GM21526 (cell line): ENCODE measurements at regions not wholly inside any gene's neighbourhood (a gene's known extent, or its start where the extent isn't known, plus 50 kb on each side); places are given as distances from the start of the nearest gene placed in this dataset.
"Not testable (repeated sequence)": the region's sequence is repeated elsewhere in the genome, so short reads cannot be mapped to it uniquely, and the experiment has no call there.

Experiments
- ATAC-seq: cut with Tn5 transposase; IDR thresholded peaks from one replicate; pipeline ENCODE4 v1.9.1; 2021; ENCODE audit warnings: moderate library complexity; ENCODE audit not compliant: unreplicated experiment, low FRiP score

DNA sequence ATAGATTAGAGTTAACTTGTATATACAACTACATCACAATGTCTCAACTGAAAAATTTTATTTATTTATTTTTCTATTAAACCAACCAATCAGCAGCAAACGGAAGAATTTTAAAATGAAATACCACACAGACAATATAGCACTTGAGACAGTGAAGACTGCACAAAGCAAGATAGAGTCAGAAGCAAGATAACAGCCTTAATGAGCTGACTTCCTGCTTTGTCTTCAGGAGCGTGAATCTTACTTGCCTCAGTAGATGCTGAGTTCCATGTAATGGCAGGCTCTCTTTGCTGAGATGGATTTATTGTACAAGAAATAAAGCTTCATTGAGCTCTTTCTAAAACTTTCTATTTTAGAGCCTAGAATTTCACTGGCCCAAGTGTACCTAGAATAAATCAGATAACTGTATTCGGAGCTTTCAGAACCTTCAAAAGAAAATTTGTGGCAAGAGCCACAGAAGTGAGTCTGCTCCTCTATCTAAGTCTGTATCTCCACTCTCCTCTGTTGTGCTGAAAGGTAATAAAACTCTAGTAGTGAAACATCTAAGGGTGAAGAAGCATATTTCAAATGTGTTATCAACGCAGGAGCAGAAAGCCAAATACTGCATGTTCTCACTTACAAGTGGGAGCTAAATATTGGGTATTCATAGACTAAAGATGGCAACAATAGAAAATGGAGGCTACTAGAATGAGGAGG lies 83.3 kb upstream of the ANKRD55 start:
- ATAC-seq = no peak

DNA sequence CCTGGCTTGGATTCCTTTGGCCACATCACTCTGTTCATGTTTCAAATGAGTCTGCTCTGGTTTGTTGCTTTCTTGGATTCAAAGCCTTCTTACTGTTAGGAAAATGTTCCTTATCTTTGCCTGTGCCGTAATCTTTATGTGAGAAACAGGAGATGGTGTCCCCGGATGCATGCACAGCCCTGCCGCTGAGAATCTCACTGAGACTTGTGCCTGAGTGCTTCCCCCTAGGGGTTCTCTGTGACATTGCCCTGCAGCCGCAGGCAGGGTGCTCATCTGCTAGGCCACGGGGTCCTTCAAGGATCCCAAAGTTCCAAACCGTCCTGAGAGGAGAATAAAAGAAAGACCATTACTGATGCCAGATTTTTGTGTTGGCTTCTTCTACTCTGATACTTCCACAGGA lies 81.4 kb upstream of the ANKRD55 start:
- no peak for ATAC-seq

DNA sequence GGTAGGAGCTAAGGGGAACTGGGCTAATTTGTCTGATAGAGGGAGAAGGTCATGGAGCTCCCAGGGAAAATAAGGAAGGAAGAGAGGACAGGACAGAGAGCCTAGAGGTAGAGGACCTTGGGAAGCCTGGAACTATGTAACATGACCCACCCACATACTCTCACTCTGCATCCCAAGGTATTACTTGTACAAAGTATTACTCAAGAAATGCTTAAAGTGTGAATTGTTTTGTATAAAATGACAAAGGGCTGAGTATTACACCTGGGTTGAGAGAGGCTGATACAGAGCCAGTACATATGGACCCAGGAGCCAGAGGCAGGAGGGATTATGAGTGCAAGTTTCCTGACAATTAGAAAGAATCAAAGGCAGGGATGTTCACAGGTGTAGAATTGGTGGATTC lies 80.5 kb upstream of the ANKRD55 start:
- no peak for ATAC-seq

DNA sequence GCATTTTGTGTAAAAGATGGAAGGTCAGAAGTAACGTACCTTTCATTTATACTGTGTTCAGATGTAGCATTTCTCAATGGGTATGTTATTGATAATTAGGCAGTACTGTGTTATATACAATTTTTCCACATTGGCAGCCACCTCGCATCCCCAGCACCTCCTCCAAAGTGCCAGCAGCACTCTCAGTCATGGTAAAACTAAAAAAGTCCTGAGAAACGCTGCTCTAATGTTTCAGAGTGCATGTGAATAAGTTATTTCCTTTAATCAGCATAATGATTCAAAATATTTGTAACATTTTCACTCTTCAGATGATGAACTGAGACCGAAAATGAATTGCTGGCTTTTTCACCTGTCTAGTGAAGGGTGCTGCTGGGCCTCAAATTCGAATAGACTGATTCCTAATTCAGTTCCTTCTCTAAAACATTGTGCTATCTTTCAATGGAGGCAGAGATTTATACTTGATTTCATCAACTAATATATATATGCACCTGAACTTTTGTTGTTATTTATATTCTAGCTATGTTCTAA lies 79.9 kb upstream of the ANKRD55 start:
- ATAC-seq = no peak

DNA sequence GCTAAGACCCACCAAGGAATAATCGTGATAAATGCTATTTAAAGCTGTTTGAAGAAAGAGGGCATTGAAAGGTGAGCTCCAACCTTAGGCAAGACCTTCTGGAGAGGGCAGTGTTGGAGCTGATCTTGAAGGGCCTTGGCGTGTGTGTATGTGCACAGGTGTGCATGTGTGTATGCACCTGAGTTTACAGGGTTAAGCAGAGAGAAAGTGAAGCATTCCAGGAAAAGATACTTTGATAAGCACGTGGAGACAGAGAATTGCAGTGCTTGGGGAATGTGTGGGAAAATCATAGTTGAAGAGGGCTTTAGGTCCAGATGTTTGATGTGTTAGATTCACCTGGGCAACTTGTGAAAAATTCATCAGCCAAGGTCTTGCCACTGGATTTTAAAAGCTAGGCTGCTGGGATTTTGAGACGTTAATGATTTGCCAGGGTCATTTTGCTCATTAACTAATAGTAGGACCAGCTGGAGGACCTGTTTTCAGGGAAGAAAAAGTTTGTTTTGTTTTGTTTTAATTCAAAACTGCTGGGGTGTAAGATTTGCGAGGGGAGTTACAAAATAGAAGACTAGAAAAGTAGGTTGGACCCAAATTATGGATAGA lies 78.3 kb upstream of the ANKRD55 start:
- ATAC-seq = no peak

DNA sequence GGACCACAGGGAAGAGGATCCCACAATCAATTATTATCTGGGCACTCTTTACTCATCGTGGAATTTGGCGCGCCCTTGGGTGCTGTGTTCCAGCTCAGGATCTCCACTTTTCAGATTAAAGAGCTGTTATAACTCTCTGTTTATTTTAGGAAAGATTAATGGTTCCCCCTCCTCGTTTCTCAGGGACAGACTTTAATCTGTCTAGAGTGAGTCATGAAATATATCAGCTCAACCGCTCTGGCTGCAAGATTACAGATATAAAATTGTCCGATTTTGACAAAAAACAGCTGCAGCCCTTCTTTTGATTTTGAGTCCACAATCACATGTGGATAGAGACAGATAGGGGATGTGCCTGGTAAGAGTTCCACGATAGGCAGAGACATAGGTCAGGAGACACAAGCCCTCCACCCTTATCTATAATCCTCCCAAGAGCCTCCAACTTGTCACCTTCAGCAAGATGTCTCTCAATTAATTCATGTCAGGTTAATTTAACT lies 77.6 kb upstream of the ANKRD55 start:
- ATAC-seq = no peak

DNA sequence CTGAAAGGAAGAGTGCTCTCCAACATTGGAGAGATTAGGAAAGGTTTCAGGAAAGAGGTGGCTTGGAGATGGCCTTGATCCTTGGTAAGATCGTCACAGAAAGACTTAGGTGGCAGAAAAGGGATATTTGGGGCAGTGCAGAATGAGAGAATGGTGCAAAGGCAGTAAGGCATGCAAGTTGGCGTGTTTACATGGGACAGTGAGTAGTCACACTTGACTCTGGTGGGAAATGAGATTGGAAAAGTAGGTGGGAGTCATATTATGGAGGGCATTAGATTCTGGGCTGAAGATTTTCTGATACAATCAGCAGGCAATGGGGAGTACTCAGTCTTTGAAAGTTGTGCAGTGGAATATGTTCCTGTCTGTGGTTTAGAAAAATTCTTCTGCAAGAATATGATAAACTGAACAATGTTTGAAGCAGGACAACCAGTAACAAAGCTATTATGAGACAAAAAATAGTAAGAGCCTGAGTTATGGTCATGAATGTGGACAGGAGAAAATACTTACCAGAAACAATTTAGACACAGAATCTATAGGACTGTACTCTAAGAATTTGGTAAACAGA lies 76.2 kb upstream of the ANKRD55 start:
- no peak for ATAC-seq

DNA sequence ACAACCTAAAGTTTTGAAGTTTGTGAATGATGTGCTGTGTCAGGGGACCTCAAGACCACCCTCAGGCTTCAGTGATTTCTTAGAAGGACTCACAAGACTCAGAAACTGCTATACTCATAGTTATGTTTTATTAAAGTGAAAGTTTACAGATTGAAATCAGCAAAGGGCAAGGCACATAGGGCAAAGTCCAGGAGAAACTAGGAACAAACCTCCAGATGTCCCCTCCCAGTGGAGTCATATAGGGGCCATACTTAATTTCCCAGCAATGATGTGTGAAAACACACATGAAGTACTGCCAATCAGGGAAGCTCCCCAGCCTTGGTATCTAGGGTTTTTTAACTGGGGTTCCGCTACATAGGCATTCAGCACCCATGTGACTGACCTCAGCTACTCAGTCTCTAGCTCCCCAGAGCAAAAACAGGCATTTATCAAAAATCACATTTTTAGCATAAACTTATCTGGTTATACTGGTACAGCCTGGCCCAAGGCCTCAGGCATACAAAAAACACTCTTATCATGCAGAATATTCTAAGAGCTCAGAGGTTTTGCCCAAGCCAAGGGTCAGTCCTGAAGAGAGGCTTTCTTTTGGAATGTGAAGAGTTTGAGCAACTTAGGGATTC lies 74.7 kb upstream of the ANKRD55 start:
- no peak for ATAC-seq

DNA sequence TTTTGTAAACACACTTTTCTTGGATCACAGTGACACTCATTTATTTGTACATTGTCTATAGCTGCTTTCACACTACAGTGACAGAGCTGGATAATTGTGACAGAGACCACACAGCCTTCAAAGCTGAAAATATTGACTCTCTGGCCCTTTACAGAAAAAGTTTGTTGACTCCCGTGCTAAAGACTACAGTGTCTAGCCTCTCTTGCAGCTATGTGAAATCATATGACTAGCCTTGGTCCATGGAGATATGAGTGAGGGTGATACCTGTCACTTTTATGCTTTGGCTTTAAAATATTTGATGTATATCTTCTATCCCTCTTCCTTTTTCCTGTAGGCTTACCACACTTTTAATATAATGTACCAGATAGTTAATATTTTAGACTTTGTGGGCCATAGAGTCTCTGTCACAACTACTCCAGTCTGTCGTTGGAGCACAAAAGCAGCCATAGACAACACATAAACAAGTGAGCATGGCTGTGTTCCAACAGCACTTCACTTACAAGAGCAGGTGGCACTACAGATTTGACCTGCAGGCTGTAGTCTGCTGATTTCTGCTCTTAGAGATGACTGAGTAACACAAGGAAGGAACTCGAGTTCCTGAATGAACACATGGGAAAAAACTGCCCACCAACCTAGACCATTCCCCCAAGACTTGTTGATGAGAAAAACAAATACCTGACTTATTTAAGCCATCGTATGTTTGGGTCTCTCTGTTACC lies 73.5 kb upstream of the ANKRD55 start:
- ATAC-seq = no peak

DNA sequence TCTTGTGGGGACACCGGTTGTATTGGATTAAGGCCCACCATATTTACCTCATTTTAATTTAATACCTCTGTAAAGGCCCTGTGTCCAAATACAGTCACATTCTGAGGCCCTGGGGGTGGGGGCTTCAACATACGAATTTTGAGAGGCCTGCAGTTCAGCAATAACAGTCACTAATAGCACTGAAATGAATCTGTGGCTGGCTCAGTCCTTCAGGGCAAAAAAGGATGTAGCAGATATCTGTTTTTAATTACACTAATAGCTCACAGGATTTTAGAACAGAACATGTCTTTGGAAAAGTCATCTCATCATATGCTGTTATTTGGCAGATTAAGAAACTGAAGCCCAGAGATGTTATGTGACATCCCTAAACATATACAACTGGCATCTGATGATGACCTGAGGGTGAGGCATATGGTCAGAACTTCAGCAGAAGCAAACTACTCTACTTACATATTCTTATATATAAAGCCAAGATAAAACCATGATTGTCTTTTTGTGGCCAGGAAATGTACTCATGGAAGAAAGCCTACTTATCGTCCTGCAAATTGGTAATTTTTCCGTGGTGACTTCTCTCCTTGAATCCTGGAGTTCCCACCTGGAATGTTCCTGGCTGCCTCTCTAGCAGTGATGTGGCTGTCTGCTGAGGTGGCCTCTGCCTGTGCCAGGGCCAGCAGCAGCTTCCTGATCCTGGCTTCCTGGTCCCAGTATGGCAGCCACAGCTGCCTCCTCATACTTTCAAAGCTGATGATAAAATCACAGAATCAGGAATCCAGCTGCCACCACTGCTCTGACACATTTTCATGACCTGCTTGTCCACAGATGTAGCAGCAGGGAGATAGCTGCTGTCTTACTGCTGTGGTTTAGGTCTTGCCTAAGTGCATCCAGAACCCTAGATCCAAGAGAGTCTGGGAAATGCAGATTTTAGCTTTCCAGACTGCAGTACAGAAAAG lies 72.1 kb upstream of the ANKRD55 start:
- no peak for ATAC-seq

DNA sequence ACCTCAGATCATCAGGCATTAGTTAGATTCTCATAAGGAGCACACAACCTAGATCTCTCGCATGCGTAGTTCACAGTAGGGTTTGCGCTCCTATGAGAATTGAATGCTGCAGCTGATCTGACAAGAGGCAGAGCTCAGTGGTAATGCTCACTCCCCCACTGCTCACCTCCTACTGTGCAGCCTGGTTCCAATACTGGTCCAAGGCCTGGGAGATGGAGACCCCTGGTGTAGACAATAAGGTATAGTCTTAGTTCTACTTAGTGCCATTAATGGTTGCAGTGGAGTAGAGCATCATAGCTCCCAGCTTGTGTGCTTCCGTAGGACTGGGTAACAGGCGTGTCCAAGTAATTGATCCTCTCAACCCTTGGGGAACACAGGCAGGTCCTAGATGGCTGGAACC lies 70.4 kb upstream of the ANKRD55 start:
- no peak for ATAC-seq

DNA sequence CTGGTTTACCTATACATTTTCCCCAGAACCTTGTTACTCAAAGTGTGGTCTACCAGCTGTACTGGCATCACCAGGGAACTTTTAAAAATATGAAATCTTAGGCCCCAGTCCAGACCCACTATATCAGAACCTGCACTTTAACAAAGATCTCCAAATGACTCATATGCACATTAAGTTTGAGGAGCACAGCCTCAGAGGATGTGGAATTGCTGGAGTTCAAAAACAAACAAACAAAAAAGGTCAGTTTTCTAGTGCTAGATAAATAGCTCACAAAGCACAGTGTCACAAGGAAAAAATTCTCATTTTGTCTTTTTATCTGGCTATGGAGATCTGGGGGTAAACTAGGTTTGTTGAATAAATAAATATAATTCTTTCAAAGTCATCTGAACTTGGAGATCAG lies 68.9 kb upstream of the ANKRD55 start:
- no peak for ATAC-seq

DNA sequence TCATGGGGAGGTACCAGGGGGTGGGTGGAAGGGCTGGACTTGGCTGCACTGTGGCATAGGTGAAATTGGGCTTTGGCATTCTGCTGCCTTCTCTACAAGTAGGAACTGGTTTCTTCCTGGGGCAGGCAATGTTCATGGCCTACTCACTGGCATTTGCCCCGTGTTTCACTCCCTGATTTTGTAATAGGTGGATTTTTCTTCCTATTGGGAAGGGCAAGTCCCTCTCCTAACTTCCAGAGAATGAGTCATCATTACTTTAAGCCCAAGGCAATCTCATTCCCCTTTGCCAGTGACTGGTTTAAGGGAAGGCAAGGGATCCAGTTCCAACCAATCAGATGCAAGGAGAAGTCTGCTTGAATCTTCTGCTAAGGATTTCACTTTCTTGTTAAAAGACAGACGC lies 67.9 kb upstream of the ANKRD55 start:
- no peak for ATAC-seq

DNA sequence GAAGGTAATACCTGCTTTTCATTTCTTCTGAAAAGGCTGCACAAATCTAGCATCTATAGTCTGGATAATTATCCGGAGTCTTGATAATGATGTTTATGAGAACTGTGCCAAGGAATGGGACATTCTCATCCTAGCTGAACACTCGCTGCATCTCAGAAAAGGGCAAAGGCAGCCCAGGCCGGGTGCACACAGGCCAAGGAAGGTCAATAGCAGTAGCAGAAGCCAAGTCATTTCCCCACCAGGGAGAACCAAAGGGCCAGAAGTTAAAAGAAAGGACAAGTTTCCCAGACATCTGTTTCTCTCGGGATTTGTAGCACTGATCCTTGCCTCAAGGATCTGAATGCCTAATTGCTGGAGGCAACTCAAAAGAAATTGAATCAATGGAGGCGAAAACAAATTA lies 66.1 kb upstream of the ANKRD55 start:
- no peak for ATAC-seq

DNA sequence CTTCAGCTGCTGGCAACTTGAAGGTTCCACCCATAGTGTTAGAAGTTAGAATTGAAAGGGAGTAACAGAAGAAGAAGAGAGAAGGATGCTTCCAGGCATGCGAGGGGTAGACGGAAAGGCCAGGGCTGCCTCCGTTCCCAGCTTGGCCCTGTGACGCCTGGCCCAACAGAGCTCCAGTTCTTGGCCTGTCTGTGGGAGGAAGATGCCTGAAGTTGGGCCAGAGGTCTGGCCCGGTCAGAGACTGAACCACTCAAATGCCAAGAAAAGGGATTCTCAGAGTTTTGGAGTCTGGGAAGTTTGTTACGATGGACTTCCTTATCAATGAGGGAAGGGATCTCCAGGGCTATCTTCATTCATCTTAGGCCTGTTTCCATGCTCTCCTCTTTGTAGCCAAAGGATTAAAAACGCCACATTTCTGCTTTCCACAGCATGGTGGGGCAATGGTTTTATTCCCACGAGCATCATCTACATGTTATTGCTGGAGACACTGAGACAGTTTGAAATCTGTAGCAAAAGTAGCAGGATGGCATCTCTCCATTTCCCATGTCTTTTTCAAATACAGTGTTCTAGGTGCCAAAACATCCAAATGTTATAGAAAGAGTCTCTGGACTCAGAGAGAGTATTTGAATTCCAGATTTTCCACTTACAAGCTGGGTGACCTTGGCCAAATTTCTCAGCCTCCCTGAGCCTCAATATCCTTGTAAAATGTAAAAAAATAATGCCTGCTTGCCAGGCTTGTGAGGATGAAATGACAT lies 65.4 kb upstream of the ANKRD55 start:
- no peak for ATAC-seq

DNA sequence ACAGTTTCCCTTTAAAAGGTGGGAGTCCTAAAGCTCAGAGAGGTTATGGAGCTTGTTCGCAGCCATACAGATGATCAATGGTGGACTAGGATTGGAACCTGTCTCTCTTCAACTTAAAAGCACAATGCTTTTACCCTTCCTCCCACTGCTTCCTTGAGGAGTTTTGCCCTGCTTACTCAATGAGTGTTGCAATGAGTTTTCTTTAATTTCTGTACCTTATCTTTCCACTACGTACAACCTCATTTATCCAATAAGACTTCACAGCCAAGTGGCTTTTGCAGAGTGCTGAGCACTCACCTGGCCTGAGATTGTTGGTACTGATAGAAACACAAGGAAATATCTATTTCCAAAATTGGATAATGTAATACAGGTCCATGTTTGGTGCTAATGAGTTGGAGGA lies 64.7 kb upstream of the ANKRD55 start:
- ATAC-seq = no peak

DNA sequence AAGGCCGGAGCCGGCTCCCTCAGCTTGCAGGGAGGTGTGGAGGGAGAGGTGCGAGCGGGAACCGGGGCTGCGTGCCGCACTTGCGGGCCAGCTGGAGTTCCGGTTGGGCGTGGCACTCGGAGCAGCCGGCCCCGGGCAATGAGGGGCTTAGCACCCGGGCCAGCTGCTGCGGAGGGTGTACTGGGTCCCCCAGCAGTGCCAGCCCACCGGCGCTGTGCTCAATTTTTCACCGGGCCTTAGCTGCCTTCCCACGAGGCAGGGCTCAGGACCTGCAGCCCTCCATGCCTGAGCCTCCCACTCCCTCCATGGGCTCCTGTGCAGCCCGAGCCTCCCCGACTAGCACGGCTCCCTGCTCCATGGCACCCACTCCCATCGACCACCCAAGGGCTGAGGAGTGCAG lies 62.2 kb upstream of the ANKRD55 start:
- ATAC-seq = not testable (repeated sequence)

DNA sequence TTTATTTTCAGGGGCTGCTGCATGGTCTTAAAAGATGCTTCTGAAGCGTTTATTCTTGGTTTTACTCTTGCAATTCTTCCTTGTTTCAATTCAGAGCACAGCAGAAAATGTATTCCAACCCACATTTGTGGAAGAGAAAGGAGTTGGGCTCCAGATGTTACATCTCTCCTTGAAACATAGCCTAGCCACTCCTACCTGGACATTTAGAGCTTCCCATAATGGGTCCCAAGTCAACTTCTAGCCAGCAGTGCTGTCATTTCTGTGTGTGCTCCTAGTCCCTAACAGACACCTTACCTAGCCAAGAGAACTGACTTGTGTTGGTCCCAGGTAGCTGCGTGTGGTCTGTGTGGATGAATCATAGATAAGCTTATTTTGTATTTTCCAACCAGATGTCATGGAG lies 61.2 kb upstream of the ANKRD55 start:
- no peak for ATAC-seq

DNA sequence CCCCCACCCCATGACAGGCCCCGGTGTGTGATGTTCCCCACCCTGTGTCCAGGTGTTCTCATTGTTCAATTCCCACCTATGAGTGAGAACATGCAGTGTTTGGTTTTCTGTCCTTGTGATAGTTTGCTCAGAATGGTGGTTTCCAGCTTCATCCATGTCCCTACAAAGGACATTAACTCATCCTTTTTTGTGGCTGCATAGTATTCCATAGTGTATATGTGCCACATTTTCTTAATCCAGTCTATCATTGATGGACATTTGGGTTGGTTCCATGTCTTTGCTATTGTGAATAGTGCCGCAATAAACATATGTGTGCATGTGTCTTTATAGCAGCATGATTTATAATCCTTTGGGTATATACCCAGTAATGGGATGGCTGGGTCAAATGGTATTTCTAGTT lies 59.7 kb upstream of the ANKRD55 start:
- not testable (repeated sequence) for ATAC-seq
